Activated T-cell treated with anti-CD3 and anti-CD28 coated beads for 48 hours (primary cell): ENCODE measurements at regions not wholly inside any gene's neighbourhood (a gene's known extent, or its start where the extent isn't known, plus 50 kb on each side); places are given as distances from the start of the nearest gene placed in this dataset.

ENCODE experiments used
- DNase-seq: peaks from one replicate; pipeline ENCODE4 v3.0.0-alpha.2; 2020; ENCODE audit warnings: low read depth

- no peak for DNase-seq
Observed at GRCh38 chr9:106616026-106616425, 246.9 kb upstream of the ZNF462 start.

- DNase-seq = no peak
Observed at GRCh38 chr9:106616851-106617345, 246.1 kb upstream of the ZNF462 start.

- no peak for DNase-seq
Observed at GRCh38 chr9:106619211-106619610, 243.8 kb upstream of the ZNF462 start.

GRCh38 chr9:106620081-106620480 lies 242.9 kb upstream of the ZNF462 start:
- no peak for DNase-seq

- no peak for DNase-seq
Observed at GRCh38 chr9:106620866-106621265, 242.1 kb upstream of the ZNF462 start.

DNA sequence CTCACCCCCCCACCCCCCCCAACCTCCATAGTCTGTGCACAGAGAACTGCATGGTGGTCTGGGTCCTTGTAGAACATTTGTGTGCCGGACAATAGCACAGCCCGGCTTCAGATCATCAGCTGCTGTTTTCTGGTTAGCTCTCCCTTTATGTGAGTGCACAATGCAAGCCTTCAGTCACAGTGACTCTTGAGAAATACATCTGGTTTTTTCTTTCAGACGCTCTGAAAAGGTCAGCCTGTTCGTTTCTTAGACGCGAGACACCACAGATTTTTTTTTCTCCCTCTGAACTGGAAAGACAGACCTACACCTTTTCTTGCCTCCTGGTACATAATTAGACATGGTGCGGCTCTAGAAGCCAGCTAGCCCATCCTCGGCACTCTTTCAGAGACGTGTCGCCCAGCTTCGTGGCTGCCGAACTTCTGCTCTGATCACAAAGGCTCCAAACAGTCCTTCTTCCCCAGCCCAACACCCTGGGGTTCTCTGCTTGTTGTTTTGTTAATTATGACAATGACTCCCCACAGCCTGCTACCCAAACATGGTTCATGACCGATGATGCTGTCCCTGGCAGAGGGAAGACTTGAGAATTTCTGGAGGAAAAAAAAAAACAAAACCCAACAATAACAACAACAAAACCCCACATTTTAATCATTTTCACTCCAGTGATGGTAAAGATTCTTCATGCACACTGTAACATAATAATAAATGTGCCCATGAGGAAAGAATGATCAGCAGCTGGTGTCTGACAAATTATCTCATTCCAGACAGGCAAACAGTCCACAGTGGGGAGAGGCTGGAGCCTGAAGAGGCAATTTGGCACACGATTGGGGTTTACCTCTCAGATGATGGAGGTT lies 241.4 kb upstream of the ZNF462 start:
- DNase-seq = no peak

DNA sequence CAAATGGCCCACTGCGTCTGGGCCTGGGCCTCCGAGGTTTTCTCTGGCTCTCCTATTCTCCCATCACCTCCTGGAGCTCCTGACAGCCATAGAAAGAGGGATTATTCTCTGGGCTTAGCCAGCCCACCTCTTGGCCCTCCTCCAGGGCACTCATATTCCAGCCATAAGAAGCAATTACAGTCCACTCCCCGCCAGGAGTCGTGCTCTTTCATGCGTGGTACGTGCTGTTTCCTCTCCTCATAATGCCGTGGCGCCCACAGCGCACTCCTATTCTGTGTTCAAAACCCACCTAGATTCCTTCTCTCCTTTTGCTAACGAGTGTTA lies 240.8 kb upstream of the ZNF462 start:
- DNase-seq = no peak

- DNase-seq = no peak
Observed at GRCh38 chr9:106623558-106623957, 239.4 kb upstream of the ZNF462 start.

GRCh38 chr9:106625259-106625789 lies 237.6 kb upstream of the ZNF462 start:
- DNase-seq = no peak

DNA sequence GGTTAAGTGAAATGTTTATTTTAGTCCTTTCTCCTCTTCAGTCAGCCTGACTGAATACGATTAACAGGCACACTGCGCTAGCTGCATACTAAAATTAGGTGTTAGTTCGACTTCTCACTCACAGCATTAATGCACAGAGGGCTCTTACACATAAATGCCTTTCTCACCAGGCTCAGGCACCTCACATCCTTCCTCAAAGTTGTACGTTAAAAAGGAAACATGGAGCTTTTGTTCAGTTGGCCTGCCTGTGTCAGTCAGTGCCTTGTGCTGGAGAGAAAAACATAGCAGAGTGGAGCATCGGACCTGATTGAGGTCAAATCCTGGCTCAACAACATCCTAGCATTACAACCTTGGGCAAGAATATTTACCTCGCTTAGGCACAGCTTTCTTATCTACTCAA lies 236.0 kb upstream of the ZNF462 start:
- no peak for DNase-seq

DNA sequence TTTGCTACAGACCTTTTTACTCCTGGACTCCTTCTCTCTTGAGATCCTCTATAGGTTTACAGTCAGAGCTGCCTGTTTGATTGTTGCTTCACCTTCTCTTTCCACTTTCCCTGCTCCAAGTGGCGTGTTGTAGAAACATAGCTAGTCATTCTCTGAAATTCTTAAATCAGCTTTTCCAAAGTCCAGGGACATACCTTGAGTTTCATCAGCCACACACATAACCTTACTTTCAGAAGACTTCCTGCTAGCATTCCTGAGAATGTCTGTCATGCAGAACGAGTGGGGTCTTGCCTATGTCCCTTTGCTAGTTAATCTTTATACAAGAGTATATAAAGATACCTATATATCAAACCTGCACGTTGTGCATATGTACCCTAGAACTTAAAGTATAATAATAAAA lies 230.3 kb upstream of the ZNF462 start:
- DNase-seq = no peak

GRCh38 chr9:106634183-106634582 lies 228.8 kb upstream of the ZNF462 start:
- no peak for DNase-seq

GRCh38 chr9:106634641-106635040 lies 228.3 kb upstream of the ZNF462 start:
- DNase-seq = no peak

- no peak for DNase-seq
Observed at GRCh38 chr9:106637486-106637885, 225.5 kb upstream of the ZNF462 start.

- DNase-seq = no peak
Observed at GRCh38 chr9:106639873-106640568, 222.9 kb upstream of the ZNF462 start.

DNA sequence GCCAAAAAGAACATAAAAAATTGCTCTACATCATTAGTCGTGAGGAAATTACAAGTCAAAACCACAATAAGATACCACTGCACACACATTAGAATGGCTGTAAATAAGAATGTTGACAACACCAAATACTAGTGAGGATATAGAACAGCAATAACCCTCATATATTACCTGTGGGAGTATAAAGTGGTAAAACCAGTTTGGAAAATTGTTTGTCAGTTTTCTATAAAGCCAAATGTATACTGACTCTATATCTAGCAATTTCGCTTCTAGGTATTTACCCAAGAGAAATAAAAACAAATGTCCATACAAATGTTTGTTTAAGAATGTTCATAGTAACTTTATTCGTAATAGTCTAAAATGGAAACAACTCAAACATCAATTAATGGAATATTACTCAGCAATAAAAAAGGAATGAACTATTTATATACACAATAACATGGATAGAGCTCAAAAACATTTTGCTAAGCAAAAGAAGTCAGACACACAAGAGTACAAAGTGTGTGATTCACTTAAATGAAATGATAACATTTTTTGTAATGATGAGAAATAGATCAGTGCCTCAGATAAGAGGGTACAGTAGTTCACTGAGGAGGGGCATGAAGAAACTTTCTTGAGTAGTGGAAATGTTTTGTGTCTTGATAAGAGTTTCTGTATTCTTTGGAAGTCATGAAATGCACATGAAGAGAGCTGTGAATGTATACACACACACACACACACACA lies 219.6 kb upstream of the ZNF462 start:
- no peak for DNase-seq

- no peak for DNase-seq
Observed at GRCh38 chr9:106644661-106645060, 218.3 kb upstream of the ZNF462 start.

DNA sequence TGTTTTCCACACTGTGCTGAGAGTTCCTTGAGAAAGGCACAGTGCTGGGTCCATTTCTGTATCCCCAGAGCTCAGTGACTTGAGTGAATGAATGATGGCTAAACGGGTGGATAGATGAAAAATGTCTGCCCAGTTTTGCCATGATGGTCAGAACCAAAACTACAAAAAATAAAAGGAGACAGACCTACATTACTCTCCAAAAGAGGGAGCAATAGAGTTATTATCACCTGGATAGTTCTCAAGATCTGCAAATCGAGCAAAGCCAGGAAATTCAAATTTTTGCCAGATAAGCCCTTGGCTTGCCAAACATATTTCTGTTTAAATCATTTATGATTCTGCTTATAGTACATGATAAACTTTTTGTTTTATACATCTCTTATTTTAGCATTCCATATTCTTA lies 214.2 kb upstream of the ZNF462 start:
- no peak for DNase-seq

DNA sequence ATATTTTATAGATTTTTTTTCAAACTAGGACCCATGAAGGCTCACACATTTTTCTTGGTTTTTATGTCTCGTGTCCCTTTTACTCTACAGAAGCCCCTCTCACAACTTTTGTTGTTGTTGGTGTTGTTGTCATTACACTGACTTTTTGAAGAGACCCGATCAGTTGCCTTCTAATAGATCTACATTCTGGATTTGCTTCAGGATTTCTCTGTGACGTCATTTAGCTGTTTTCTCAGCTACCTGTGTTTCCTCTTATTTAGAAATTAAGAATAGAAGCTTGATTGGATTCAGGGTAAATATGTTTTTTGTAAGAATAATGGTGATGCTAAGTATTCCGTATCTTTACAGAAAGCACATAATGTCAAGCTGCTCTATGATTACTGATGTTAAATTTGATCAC lies 213.3 kb upstream of the ZNF462 start:
- no peak for DNase-seq

- DNase-seq = no peak
Observed at GRCh38 chr9:106653213-106653612, 209.8 kb upstream of the ZNF462 start.

- DNase-seq = no peak
Observed at GRCh38 chr9:106655966-106656365, 207.0 kb upstream of the ZNF462 start.

- DNase-seq = no peak
Observed at GRCh38 chr9:106657926-106658325, 205.0 kb upstream of the ZNF462 start.

DNA sequence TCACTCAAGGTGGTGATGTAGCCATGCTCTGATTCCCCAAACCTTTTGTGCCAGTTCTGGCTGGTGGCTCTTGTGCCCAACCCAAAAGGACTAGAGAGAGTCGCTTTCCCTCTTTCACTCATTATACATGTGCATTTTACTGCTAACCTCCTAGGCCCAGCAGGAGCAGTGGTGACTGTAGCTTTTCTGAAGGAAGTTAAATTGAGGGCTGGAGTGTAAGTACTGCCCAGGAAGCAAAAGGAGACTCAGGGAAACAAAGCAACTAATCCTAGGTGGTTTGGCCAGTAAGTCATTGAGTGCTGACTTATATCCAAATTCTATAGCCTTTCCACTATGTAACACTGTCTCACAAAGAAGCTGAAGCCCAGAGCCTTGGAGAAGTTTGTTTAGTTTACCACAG lies 194.4 kb upstream of the ZNF462 start:
- no peak for DNase-seq
